ENCODE measurements at regions not wholly inside any gene's neighbourhood (a gene's known extent, or its start where the extent isn't known, plus 50 kb on each side); places are given as distances from the start of the nearest gene placed in this dataset.

- TF ChIP-seq CTCF (conservative IDR thresholded peaks at IDR 0.05; ENCODE audit: low read depth in 2 of 2) (no peak), EZH2 (IDR thresholded peaks at IDR 0.05; ENCODE audit: low read depth, unreplicated experiment) (no peak), EZH2phosphoT487 (IDR thresholded peaks at IDR 0.05; ENCODE audit: unreplicated experiment) (no peak), POLR2AphosphoS5 (IDR thresholded peaks at IDR 0.05; ENCODE audit: low read depth) (no peak), STAT1 (IDR thresholded peaks at IDR 0.05; ENCODE audit: unreplicated experiment) (no peak)
These were observed 298.8 kb downstream of the NR2F1-AS1 start for GRCh38 chr5:93281980-93282772.

Measured in GM23338 (cell line).